ENCODE measurements at regions not wholly inside any gene's neighbourhood (a gene's known extent, or its start where the extent isn't known, plus 50 kb on each side); places are given as distances from the start of the nearest gene placed in this dataset.

DNA sequence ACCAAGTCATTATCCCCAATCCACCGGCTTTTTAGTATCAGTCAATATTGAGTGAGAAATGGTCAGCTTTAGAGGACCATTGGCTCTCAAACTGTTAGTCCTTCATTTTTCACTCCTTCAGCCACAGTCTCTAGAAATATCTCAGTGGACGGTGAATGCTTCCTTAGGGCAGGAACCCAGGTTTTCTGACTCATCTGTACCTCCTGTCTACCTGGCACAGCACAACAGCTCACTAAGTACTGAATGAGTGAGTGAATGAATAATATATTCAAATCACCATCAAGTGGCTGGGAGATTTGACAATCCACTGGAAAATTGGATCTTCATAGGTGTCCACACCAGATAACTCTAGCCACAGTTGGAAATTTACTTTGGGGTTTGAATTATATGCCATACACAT lies 609.5 kb upstream of the CLINT1 start:
- no peaks in the 10 kb centered on the region for H4K20me1 ChIP-seq (ENCODE audit: insufficient read depth, low read length)
- WGBS (ENCODE audit: low lambda C conversion rate), result 70% methylated on average over 2 of the region's 2 CpGs
- in situ Hi-C loops (cut with HindIII; ENCODE audit: extremely low pct_ligation_motif_present, low pct_unique_long_range_greater_than_20kb) (no loop called here), intact Hi-C loops (cut with micrococcal nuclease; ENCODE audit: unreplicated experiment) (no loop called here)
- peaks cover 24% of the 10 kb centered on the region for H3K4me1 ChIP-seq (ENCODE audit: insufficient read depth, low read length)
- TF ChIP-seq GABPB1 (CRISPR knock-in tag; IDR thresholded peaks at IDR 0.05), result no peak
- TF ChIP-seq ETV5 (CRISPR knock-in tag; IDR thresholded peaks at IDR 0.05; ENCODE audit: borderline replicate concordance), result no peak
- TF ChIP-seq KMT2A (CRISPR knock-in tag; IDR thresholded peaks at IDR 0.05), result no peak
- TF ChIP-seq ZKSCAN8 (CRISPR knock-in tag; IDR thresholded peaks at IDR 0.05; ENCODE audit: borderline replicate concordance), result no peak
- TF ChIP-seq ZNF780A (CRISPR knock-in tag; IDR thresholded peaks at IDR 0.05), result no peak
- no peak for TF ChIP-seq ASH2L (IDR thresholded peaks at IDR 0.05; ENCODE audit: insufficient read length, low read depth, low read length)
- no peak for TF ChIP-seq ZSCAN20 (CRISPR knock-in tag; IDR thresholded peaks at IDR 0.05; ENCODE audit: borderline replicate concordance)
- TF ChIP-seq ARNTL (CRISPR knock-in tag; IDR thresholded peaks at IDR 0.05), result no peak
- TF ChIP-seq TRIM24 (CRISPR knock-in tag; IDR thresholded peaks at IDR 0.05), result no peak
- no peak for TF ChIP-seq MEIS2 (CRISPR knock-in tag; IDR thresholded peaks at IDR 0.05)
- no peak for TF ChIP-seq TP53 (CRISPR knock-in tag; conservative IDR thresholded peaks at IDR 0.05)
- TF ChIP-seq FOXA3 (CRISPR knock-in tag; IDR thresholded peaks at IDR 0.05), result no peak
- TF ChIP-seq EZH2 (conservative IDR thresholded peaks at IDR 0.05; ENCODE audit: low read depth, low read length), result no peak
- no peak for TF ChIP-seq IKZF1 (IDR thresholded peaks at IDR 0.05)
- TF ChIP-seq FOXO4 (CRISPR knock-in tag; conservative IDR thresholded peaks at IDR 0.05), result no peak
- no peak for TF ChIP-seq KDM6A (CRISPR knock-in tag; IDR thresholded peaks at IDR 0.05; ENCODE audit: low read depth)
- POLR2A ChIA-PET, result no interaction called here
- ATAC-seq (no peak), FAIRE-seq (no peak), DNase-seq (ENCODE audit: low spot score) (no peak)
- CTCF ChIA-PET (ENCODE audit: low intra/inter-chr PET ratio, low total read pairs), result no interaction called here
- no peak overlapping the region for H3K4me2 ChIP-seq (ENCODE audit: low read depth, low read length)
- H3K36me3 ChIP-seq (replicated peaks in 1 of 2; ENCODE audit: control insufficient read depth in 1 of 2, insufficient read depth in 2 of 2, low read length in 2 of 2), result no peaks in the 10 kb centered on the region
- H3K4me3 ChIP-seq (replicated peaks in 1 of 3; ENCODE audit: insufficient read depth in 1 of 3, low read depth in 2 of 3, low read length in 3 of 3), result no peak overlapping the region
- H3K27me3 ChIP-seq (ENCODE audit: control insufficient read depth in 1 of 2, insufficient read depth in 2 of 2, low read length in 2 of 2), result no peaks in the 10 kb centered on the region
- no peaks in the 10 kb centered on the region for H3K79me2 ChIP-seq (ENCODE audit: insufficient read depth, low read length)
- BruUV-seq (replicated peaks), result no TSS peak
- no peak overlapping the region for H3K9ac ChIP-seq (ENCODE audit: insufficient read depth, low read depth, low read length)
- 0 out of 2 replicates have a peak, but pooled peaks cover 3% of the 10 kb centered on the region for H3K9me3 ChIP-seq (ENCODE audit: low read length)
- no peak overlapping the region for H2AFZ ChIP-seq (ENCODE audit: low read length)
- no peak overlapping the region for H3K27ac ChIP-seq (ENCODE audit: extremely low read length, insufficient read depth, low read length)
